CD8-positive, alpha-beta memory T cell (primary cell): ENCODE measurements at regions not wholly inside any gene's neighbourhood (a gene's known extent, or its start where the extent isn't known, plus 50 kb on each side); places are given as distances from the start of the nearest gene placed in this dataset.

ENCODE experiments used
- CTCF ChIA-PET: fragments of 350-600 bp; sonication (Branson Sonifier 250); formaldehyde crosslinking; loops from one replicate; lab custom pipeline; 2021; ENCODE audit warnings: antibody characterized with exemption; lab: Charles Lee
- POLR2A ChIA-PET: fragments of 350-600 bp; sonication (Branson Sonifier 250); formaldehyde crosslinking; loops from one replicate; lab custom pipeline; 2021; ENCODE audit warnings: antibody characterized with exemption; lab: Charles Lee
- DNase-seq, 5 donors: peaks; one replicate each; pipeline versions ENCODE4 v3.0.0 to v3.0.0-alpha.2; 2020 to 2022; ENCODE audit warnings: mixed read lengths in 1 of 5
- H3K27ac ChIP-seq: one replicate; pipeline ENCODE4 v1.7.0; 2013; ENCODE audit warnings: low read depth, mild to moderate bottlenecking, low read length, moderate library complexity
- H3K27me3 ChIP-seq: 2 replicates; pipeline ENCODE4 v1.7.0; 2013; ENCODE audit warnings: low read length, mild to moderate bottlenecking; ENCODE audit not compliant: insufficient read depth, poor library complexity, severe bottlenecking
- H3K36me3 ChIP-seq: 2 replicates; pipeline ENCODE4 v1.7.0; 2013; ENCODE audit warnings: mild to moderate bottlenecking, low read length, moderate library complexity; ENCODE audit not compliant: insufficient read depth
- H3K4me1 ChIP-seq: 2 replicates; pipeline ENCODE4 v1.7.0; 2013; ENCODE audit warnings: mild to moderate bottlenecking, low read length, moderate library complexity; ENCODE audit not compliant: insufficient read depth
- H3K4me3 ChIP-seq: 2 replicates; pipeline ENCODE4 v1.7.0; 2013; ENCODE audit warnings: mild to moderate bottlenecking, low read length
- H3K9me3 ChIP-seq: 2 replicates; pipeline ENCODE4 v1.7.0; 2013; ENCODE audit warnings: mild to moderate bottlenecking, low read length
- H3K27ac Mint-ChIP-seq, 8 donors: one replicate each; pipeline ENCODE4 v1.8.0; 2020 to 2021; ENCODE audit warnings: mixed read lengths in 8 of 8, mild to moderate bottlenecking in 6 of 8, inconsistent platforms in 3 of 8, moderate library complexity in 3 of 8
- H3K27me3 Mint-ChIP-seq, 2 donors: one replicate each; pipeline ENCODE4 v1.8.0; 2020 to 2021; ENCODE audit warnings: mixed read lengths in 2 of 2, mild to moderate bottlenecking in 1 of 2, moderate library complexity in 1 of 2
- H3K36me3 Mint-ChIP-seq, 3 donors: one replicate each; pipeline ENCODE4 v1.8.0; 2020 to 2021; ENCODE audit warnings: mixed read lengths in 3 of 3, inconsistent platforms in 1 of 3, mild to moderate bottlenecking in 1 of 3
- H3K4me1 Mint-ChIP-seq, 3 donors: one replicate each; pipeline ENCODE4 v1.8.0; 2020 to 2021; ENCODE audit warnings: mixed read lengths in 3 of 3, inconsistent platforms in 1 of 3, mild to moderate bottlenecking in 1 of 3
- H3K4me3 Mint-ChIP-seq, 7 donors: one replicate each; pipeline ENCODE4 v1.8.0; 2020 to 2021; ENCODE audit warnings: mixed read lengths in 7 of 7, mild to moderate bottlenecking in 6 of 7, moderate library complexity in 4 of 7, inconsistent platforms in 2 of 7
- H3K9me3 Mint-ChIP-seq, 5 donors: one replicate each; pipeline ENCODE4 v1.8.0; 2020 to 2022; ENCODE audit warnings: mixed read lengths in 5 of 5, mild to moderate bottlenecking in 3 of 5, moderate library complexity in 2 of 5, inconsistent platforms in 1 of 5

GRCh38 chr9:130755377-130756007, 61.9 kb downstream of the EXOSC2 start:
- CTCF ChIA-PET = no interaction called here
- POLR2A ChIA-PET = no interaction called here
- no peak overlapping the region for H3K4me3 ChIP-seq
- DNase-seq = no peak
- H3K27me3 ChIP-seq = no peaks in the 10 kb centered on the region
- H3K36me3 ChIP-seq = no peaks in the 10 kb centered on the region
- no peaks in the 10 kb centered on the region for H3K27me3 Mint-ChIP-seq
- no peaks in the 10 kb centered on the region for H3K9me3 ChIP-seq
- H3K36me3 Mint-ChIP-seq = peaks cover 0 to 3% (median 0%) of the 10 kb centered on the region in 3 donors
- H3K27ac Mint-ChIP-seq = peak overlapping the region in 1 of 8 donors; percentile 86
- no peaks in the 10 kb centered on the region for H3K4me1 ChIP-seq
- no peaks in the 10 kb centered on the region for H3K9me3 Mint-ChIP-seq
- H3K4me3 Mint-ChIP-seq = no peak overlapping the region
- H3K27ac ChIP-seq = no peak overlapping the region
- peaks cover 14 to 40% (median 15%) of the 10 kb centered on the region in 3 donors for H3K4me1 Mint-ChIP-seq

- ChIA-PET POLR2A (no interaction called here), CTCF (no interaction called here)
- Mint-ChIP-seq H3K36me3 (peaks cover 0 to 3% (median 0%) of the 10 kb centered on the region in 3 donors), H3K27ac (peak overlapping the region in 1 of 8 donors; percentile 25), H3K27me3 (no peaks in the 10 kb centered on the region), H3K4me3 (no peak overlapping the region), H3K9me3 (no peaks in the 10 kb centered on the region), H3K4me1 (peaks cover 14 to 40% (median 16%) of the 10 kb centered on the region in 3 donors)
- H3K4me1 ChIP-seq = no peaks in the 10 kb centered on the region
- no peaks in the 10 kb centered on the region for H3K9me3 ChIP-seq
- H3K27me3 ChIP-seq = no peaks in the 10 kb centered on the region
- no peak for DNase-seq
- H3K36me3 ChIP-seq = no peaks in the 10 kb centered on the region
- no peak overlapping the region for H3K4me3 ChIP-seq
- no peak overlapping the region for H3K27ac ChIP-seq
Observed at GRCh38 chr9:130756037-130756436, 62.5 kb downstream of the EXOSC2 start.

GRCh38 chr9:130756455-130757152, 63.0 kb downstream of the EXOSC2 start:
- no peak overlapping the region for H3K27ac ChIP-seq

GRCh38 chr9:130759738-130760137, 66.2 kb downstream of the EXOSC2 start:
- Mint-ChIP-seq H3K4me1 (peaks cover 31 to 65% (median 39%) of the 10 kb centered on the region in 3 donors), H3K9me3 (no peaks in the 10 kb centered on the region), H3K4me3 (no peak overlapping the region), H3K36me3 (peaks cover 0 to 3% (median 0%) of the 10 kb centered on the region in 3 donors), H3K27ac (no peak overlapping the region), H3K27me3 (no peaks in the 10 kb centered on the region)
- no peak overlapping the region for H3K4me3 ChIP-seq
- CTCF ChIA-PET = no interaction called here
- no peaks in the 10 kb centered on the region for H3K4me1 ChIP-seq
- H3K36me3 ChIP-seq = no peaks in the 10 kb centered on the region
- no peaks in the 10 kb centered on the region for H3K27me3 ChIP-seq
- H3K9me3 ChIP-seq = no peaks in the 10 kb centered on the region
- DNase-seq = no peak
- POLR2A ChIA-PET = no interaction called here
- no peak overlapping the region for H3K27ac ChIP-seq

More at GRCh38 chr9:130756455-130757152, 63.0 kb downstream of the EXOSC2 start:
- Histone ChIP-seq H3K36me3 (no peaks in the 10 kb centered on the region), H3K4me3 (no peak overlapping the region), H3K4me1 (no peaks in the 10 kb centered on the region), H3K9me3 (no peaks in the 10 kb centered on the region), H3K27me3 (no peaks in the 10 kb centered on the region)
- ChIA-PET CTCF (no interaction called here), POLR2A (no interaction called here)
- no peak overlapping the region for H3K4me3 Mint-ChIP-seq
- peak overlapping the region in 2 of 8 donors; percentile 25 to 51 for H3K27ac Mint-ChIP-seq
- H3K9me3 Mint-ChIP-seq = no peaks in the 10 kb centered on the region
- H3K36me3 Mint-ChIP-seq = peaks cover 0 to 3% (median 0%) of the 10 kb centered on the region in 3 donors
- H3K27me3 Mint-ChIP-seq = no peaks in the 10 kb centered on the region
- DNase-seq = no peak
- H3K4me1 Mint-ChIP-seq = peaks cover 18 to 45% (median 21%) of the 10 kb centered on the region in 3 donors

GRCh38 chr9:130763331-130764171, 70.0 kb downstream of the EXOSC2 start:
- H3K4me1 ChIP-seq = no peaks in the 10 kb centered on the region
- Mint-ChIP-seq H3K9me3 (no peaks in the 10 kb centered on the region), H3K27ac (peak overlapping the region in 2 of 8 donors; percentile 9 to 35), H3K27me3 (no peaks in the 10 kb centered on the region), H3K4me3 (no peak overlapping the region), H3K36me3 (peaks cover 0 to 3% (median 0%) of the 10 kb centered on the region in 3 donors), H3K4me1 (peaks cover 42 to 70% (median 63%) of the 10 kb centered on the region in 3 donors)
- no peak for DNase-seq
- no peak overlapping the region for H3K27ac ChIP-seq
- H3K9me3 ChIP-seq = no peaks in the 10 kb centered on the region
- no peak overlapping the region for H3K4me3 ChIP-seq
- POLR2A ChIA-PET = no interaction called here
- no peaks in the 10 kb centered on the region for H3K36me3 ChIP-seq
- H3K27me3 ChIP-seq = no peaks in the 10 kb centered on the region
- CTCF ChIA-PET = no interaction called here

- H3K9me3 ChIP-seq = no peaks in the 10 kb centered on the region
- ChIA-PET CTCF (no interaction called here), POLR2A (no interaction called here)
- no peak overlapping the region for H3K4me3 ChIP-seq
- Mint-ChIP-seq H3K4me1 (peaks cover 42 to 67% (median 59%) of the 10 kb centered on the region in 3 donors), H3K9me3 (no peaks in the 10 kb centered on the region), H3K27me3 (no peaks in the 10 kb centered on the region), H3K36me3 (no peaks in the 10 kb centered on the region), H3K4me3 (peak overlapping the region in 2 of 7 donors; percentile 10 to 28), H3K27ac (peak overlapping the region in 2 of 8 donors; percentile 80 to 87)
- DNase-seq = no peak
- H3K27ac ChIP-seq = no peak overlapping the region
- no peaks in the 10 kb centered on the region for H3K27me3 ChIP-seq
- no peaks in the 10 kb centered on the region for H3K4me1 ChIP-seq
- H3K36me3 ChIP-seq = no peaks in the 10 kb centered on the region
Observed at GRCh38 chr9:130765137-130766020, 69.7 kb upstream of the ABL1 start.

GRCh38 chr9:130766021-130766926, 68.8 kb upstream of the ABL1 start:
- DNase-seq = no peak
- H3K4me1 Mint-ChIP-seq = peaks cover 40 to 65% (median 62%) of the 10 kb centered on the region in 3 donors
- H3K4me3 Mint-ChIP-seq = no peak overlapping the region
- no peaks in the 10 kb centered on the region for H3K9me3 ChIP-seq
- no peak overlapping the region for H3K27ac ChIP-seq
- H3K4me1 ChIP-seq = no peaks in the 10 kb centered on the region
- no peak overlapping the region for H3K4me3 ChIP-seq
- CTCF ChIA-PET = no interaction called here
- H3K27me3 Mint-ChIP-seq = no peaks in the 10 kb centered on the region
- H3K36me3 ChIP-seq = no peaks in the 10 kb centered on the region
- POLR2A ChIA-PET = no interaction called here
- no peaks in the 10 kb centered on the region for H3K36me3 Mint-ChIP-seq
- H3K9me3 Mint-ChIP-seq = no peaks in the 10 kb centered on the region
- H3K27me3 ChIP-seq = no peaks in the 10 kb centered on the region
- H3K27ac Mint-ChIP-seq = peak overlapping the region in 5 of 8 donors; percentile 2 to 87 (median 26)
